H1 (cell line): ENCODE measurements at regions not wholly inside any gene's neighbourhood (a gene's known extent, or its start where the extent isn't known, plus 50 kb on each side); places are given as distances from the start of the nearest gene placed in this dataset.

Source experiments
- NANOG ChIP-seq: IDR thresholded peaks from 2 replicates; pipeline ENCODE4 v1.6.1; 2011; ENCODE audit warnings: low read length, low read depth, mild to moderate bottlenecking, inconsistent platforms; ENCODE audit not compliant: insufficient read depth, poor library complexity, severe bottlenecking
- RBBP5 ChIP-seq: IDR thresholded peaks from 2 replicates; pipeline ENCODE4 v1.7.1; 2012; ENCODE audit warnings: low read depth, mild to moderate bottlenecking, inconsistent platforms, low read length, moderate library complexity, borderline replicate concordance
- TF ChIP-seq, protein P1 (sequence below): fragments of 300-600 bp; sonication (generic); IDR thresholded peaks from 2 replicates; pipeline ENCODE4 v1.7.1; 2012; ENCODE audit warnings: low read length, moderate library complexity, mild to moderate bottlenecking, inconsistent platforms; ENCODE audit not compliant: insufficient replicate concordance
- TF ChIP-seq, protein P2 (sequence below), 3 experiments: IDR thresholded peaks; 1 replicate in 2 of 3; 2 replicates in 1 of 3; pipeline versions ENCODE4 v1.5.1 to v1.6.1; 2011; ENCODE audit warnings: low read length in 3 of 3, mild to moderate bottlenecking in 3 of 3, inconsistent platforms in 2 of 3, low read depth in 1 of 3, moderate library complexity in 1 of 3; ENCODE audit not compliant: insufficient read depth in 1 of 3; ENCODE audit errors: control extremely low read depth in 1 of 3
- TF ChIP-seq, protein P3 (sequence below): IDR thresholded peaks from 2 replicates; pipeline ENCODE4 v1.6.1; 2011; ENCODE audit warnings: low read length, improper control_type of control experiment

DNA sequence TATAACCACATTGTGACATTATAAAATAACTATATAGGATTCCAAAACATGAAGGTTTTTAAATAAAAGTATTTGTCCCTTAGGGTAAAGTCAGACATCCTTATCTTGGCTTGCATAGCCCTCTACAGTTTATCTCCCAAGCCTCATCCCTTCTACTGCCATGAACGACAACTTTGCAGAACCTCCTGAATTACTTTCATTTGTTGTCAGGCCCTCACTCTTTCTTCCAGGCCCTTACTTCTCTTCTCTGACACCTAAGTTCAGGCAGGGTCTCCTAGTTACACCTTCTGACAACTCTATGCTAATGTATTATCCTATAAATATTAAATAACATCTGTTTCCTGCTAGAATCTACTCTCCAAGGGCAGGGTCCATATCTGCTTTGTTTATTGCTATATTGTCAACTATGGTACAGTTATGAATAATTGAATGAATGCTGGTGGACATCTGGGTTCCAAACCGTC is 115.7 kb upstream of the MDM1 start (continued):
- TF ChIP-seq, protein P1, sequence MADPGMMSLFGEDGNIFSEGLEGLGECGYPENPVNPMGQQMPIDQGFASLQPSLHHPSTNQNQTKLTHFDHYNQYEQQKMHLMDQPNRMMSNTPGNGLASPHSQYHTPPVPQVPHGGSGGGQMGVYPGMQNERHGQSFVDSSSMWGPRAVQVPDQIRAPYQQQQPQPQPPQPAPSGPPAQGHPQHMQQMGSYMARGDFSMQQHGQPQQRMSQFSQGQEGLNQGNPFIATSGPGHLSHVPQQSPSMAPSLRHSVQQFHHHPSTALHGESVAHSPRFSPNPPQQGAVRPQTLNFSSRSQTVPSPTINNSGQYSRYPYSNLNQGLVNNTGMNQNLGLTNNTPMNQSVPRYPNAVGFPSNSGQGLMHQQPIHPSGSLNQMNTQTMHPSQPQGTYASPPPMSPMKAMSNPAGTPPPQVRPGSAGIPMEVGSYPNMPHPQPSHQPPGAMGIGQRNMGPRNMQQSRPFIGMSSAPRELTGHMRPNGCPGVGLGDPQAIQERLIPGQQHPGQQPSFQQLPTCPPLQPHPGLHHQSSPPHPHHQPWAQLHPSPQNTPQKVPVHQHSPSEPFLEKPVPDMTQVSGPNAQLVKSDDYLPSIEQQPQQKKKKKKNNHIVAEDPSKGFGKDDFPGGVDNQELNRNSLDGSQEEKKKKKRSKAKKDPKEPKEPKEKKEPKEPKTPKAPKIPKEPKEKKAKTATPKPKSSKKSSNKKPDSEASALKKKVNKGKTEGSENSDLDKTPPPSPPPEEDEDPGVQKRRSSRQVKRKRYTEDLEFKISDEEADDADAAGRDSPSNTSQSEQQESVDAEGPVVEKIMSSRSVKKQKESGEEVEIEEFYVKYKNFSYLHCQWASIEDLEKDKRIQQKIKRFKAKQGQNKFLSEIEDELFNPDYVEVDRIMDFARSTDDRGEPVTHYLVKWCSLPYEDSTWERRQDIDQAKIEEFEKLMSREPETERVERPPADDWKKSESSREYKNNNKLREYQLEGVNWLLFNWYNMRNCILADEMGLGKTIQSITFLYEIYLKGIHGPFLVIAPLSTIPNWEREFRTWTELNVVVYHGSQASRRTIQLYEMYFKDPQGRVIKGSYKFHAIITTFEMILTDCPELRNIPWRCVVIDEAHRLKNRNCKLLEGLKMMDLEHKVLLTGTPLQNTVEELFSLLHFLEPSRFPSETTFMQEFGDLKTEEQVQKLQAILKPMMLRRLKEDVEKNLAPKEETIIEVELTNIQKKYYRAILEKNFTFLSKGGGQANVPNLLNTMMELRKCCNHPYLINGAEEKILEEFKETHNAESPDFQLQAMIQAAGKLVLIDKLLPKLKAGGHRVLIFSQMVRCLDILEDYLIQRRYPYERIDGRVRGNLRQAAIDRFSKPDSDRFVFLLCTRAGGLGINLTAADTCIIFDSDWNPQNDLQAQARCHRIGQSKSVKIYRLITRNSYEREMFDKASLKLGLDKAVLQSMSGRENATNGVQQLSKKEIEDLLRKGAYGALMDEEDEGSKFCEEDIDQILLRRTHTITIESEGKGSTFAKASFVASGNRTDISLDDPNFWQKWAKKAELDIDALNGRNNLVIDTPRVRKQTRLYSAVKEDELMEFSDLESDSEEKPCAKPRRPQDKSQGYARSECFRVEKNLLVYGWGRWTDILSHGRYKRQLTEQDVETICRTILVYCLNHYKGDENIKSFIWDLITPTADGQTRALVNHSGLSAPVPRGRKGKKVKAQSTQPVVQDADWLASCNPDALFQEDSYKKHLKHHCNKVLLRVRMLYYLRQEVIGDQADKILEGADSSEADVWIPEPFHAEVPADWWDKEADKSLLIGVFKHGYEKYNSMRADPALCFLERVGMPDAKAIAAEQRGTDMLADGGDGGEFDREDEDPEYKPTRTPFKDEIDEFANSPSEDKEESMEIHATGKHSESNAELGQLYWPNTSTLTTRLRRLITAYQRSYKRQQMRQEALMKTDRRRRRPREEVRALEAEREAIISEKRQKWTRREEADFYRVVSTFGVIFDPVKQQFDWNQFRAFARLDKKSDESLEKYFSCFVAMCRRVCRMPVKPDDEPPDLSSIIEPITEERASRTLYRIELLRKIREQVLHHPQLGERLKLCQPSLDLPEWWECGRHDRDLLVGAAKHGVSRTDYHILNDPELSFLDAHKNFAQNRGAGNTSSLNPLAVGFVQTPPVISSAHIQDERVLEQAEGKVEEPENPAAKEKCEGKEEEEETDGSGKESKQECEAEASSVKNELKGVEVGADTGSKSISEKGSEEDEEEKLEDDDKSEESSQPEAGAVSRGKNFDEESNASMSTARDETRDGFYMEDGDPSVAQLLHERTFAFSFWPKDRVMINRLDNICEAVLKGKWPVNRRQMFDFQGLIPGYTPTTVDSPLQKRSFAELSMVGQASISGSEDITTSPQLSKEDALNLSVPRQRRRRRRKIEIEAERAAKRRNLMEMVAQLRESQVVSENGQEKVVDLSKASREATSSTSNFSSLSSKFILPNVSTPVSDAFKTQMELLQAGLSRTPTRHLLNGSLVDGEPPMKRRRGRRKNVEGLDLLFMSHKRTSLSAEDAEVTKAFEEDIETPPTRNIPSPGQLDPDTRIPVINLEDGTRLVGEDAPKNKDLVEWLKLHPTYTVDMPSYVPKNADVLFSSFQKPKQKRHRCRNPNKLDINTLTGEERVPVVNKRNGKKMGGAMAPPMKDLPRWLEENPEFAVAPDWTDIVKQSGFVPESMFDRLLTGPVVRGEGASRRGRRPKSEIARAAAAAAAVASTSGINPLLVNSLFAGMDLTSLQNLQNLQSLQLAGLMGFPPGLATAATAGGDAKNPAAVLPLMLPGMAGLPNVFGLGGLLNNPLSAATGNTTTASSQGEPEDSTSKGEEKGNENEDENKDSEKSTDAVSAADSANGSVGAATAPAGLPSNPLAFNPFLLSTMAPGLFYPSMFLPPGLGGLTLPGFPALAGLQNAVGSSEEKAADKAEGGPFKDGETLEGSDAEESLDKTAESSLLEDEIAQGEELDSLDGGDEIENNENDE, result no peak
- TF ChIP-seq, protein P2, sequence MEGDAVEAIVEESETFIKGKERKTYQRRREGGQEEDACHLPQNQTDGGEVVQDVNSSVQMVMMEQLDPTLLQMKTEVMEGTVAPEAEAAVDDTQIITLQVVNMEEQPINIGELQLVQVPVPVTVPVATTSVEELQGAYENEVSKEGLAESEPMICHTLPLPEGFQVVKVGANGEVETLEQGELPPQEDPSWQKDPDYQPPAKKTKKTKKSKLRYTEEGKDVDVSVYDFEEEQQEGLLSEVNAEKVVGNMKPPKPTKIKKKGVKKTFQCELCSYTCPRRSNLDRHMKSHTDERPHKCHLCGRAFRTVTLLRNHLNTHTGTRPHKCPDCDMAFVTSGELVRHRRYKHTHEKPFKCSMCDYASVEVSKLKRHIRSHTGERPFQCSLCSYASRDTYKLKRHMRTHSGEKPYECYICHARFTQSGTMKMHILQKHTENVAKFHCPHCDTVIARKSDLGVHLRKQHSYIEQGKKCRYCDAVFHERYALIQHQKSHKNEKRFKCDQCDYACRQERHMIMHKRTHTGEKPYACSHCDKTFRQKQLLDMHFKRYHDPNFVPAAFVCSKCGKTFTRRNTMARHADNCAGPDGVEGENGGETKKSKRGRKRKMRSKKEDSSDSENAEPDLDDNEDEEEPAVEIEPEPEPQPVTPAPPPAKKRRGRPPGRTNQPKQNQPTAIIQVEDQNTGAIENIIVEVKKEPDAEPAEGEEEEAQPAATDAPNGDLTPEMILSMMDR (IDR thresholded peaks at IDR 0.05; ENCODE audit: control extremely low read depth in 1 of 3, insufficient read depth in 1 of 3, low read depth in 1 of 3, low read length in 3 of 3), result no peak
- no peak for TF ChIP-seq NANOG
- TF ChIP-seq, protein P3, sequence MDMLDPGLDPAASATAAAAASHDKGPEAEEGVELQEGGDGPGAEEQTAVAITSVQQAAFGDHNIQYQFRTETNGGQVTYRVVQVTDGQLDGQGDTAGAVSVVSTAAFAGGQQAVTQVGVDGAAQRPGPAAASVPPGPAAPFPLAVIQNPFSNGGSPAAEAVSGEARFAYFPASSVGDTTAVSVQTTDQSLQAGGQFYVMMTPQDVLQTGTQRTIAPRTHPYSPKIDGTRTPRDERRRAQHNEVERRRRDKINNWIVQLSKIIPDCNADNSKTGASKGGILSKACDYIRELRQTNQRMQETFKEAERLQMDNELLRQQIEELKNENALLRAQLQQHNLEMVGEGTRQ, result no peak
- TF ChIP-seq RBBP5, result no peak
- TF ChIP-seq, all 59 proteins: peak for 0
